ENCODE measurements at regions not wholly inside any gene's neighbourhood (a gene's known extent, or its start where the extent isn't known, plus 50 kb on each side); places are given as distances from the start of the nearest gene placed in this dataset.
"Not testable (repeated sequence)": the region's sequence is repeated elsewhere in the genome, so short reads cannot be mapped to it uniquely, and the experiment has no call there.

DNA sequence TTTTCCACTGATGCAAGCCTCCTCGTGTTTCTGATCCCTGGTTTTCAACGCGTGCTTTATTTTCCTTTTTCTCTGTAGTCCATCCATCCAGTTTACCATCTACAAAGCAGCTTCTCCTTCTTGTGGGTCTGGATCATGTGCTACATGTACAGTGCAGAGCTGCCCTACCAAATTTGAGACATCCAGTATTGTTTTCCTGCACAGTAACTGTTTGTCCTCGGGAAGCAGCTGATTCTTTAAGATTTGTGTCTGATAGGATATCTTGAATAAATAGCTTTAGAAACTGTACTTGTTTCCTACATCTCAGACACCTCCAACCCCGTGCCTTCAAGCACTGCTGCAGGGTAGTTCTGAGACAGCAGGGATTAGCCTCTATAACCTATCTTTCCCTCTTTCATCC is 368.1 kb upstream of the FAR2 start:
- no peak overlapping the region for H3K9ac ChIP-seq (ENCODE audit: low read length)
- H3K4me2 ChIP-seq (ENCODE audit: low read depth, low read length, poor library complexity, severe bottlenecking) = no peak overlapping the region
- H3K79me2 ChIP-seq (ENCODE audit: low read length) = no peaks in the 10 kb centered on the region
- H3K9me2 ChIP-seq (replicated peaks; ENCODE audit: insufficient read depth, low read length) = no peaks in the 10 kb centered on the region
- no peak overlapping the region for H2AFZ ChIP-seq (ENCODE audit: low read length)
- no peaks in the 10 kb centered on the region for H3K9me3 ChIP-seq (ENCODE audit: low read length)
- H3K4me3 ChIP-seq (ENCODE audit: low read length) = no peak overlapping the region
- no peaks in the 10 kb centered on the region for H3K4me1 ChIP-seq (ENCODE audit: low read length)
- no peaks in the 10 kb centered on the region for H3K36me3 ChIP-seq (ENCODE audit: insufficient read depth, low read length)
- no peak for DNase-seq
- no peak overlapping the region for H3K27ac ChIP-seq (ENCODE audit: low read length)
- H3K27me3 ChIP-seq (ENCODE audit: low read length) = no peaks in the 10 kb centered on the region
- no peaks in the 10 kb centered on the region for H4K20me1 ChIP-seq (ENCODE audit: insufficient read depth, low read depth, low read length)

GRCh38 chr12:28781671-28782652 is 367.1 kb upstream of the FAR2 start:
- no peak overlapping the region for H3K9ac ChIP-seq (ENCODE audit: low read length)
- no peaks in the 10 kb centered on the region for H3K4me1 ChIP-seq (ENCODE audit: low read length)
- H3K4me2 ChIP-seq (ENCODE audit: low read depth, low read length, poor library complexity, severe bottlenecking) = no peak overlapping the region
- no peak overlapping the region for H2AFZ ChIP-seq (ENCODE audit: low read length)
- H3K27me3 ChIP-seq (ENCODE audit: low read length) = no peaks in the 10 kb centered on the region
- no peaks in the 10 kb centered on the region for H3K79me2 ChIP-seq (ENCODE audit: low read length)
- H3K9me3 ChIP-seq (ENCODE audit: low read length) = no peaks in the 10 kb centered on the region
- DNase-seq = no peak
- H4K20me1 ChIP-seq (ENCODE audit: insufficient read depth, low read depth, low read length) = no peaks in the 10 kb centered on the region
- no peaks in the 10 kb centered on the region for H3K9me2 ChIP-seq (replicated peaks; ENCODE audit: insufficient read depth, low read length)
- no peaks in the 10 kb centered on the region for H3K36me3 ChIP-seq (ENCODE audit: insufficient read depth, low read length)
- H3K27ac ChIP-seq (ENCODE audit: low read length) = no peak overlapping the region
- no peak overlapping the region for H3K4me3 ChIP-seq (ENCODE audit: low read length)

DNA sequence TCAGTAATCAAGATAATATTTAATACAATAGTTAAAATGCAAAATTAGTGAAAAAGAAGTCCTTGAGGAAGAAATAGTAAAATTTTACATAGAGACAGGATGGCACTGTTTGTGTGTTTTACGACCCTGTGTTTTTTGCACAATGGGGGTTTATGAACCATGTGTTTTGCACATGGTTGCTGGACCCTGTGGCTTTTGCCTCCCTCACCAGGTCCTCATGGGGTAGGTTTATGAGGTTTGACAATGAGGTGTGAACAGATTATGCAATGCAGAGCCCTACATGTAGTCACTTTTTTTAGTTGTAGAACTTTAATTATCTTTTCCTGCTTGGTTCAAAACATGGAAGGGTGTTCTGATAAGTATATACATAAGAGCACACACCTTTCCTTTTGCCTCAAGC is 366.3 kb upstream of the FAR2 start:
- no peak for DNase-seq
- no peak overlapping the region for H3K27ac ChIP-seq (ENCODE audit: low read length)
- no peaks in the 10 kb centered on the region for H3K9me3 ChIP-seq (ENCODE audit: low read length)
- H3K27me3 ChIP-seq (ENCODE audit: low read length) = no peaks in the 10 kb centered on the region
- H2AFZ ChIP-seq (ENCODE audit: low read length) = no peak overlapping the region
- H3K4me1 ChIP-seq (ENCODE audit: low read length) = no peaks in the 10 kb centered on the region
- H3K36me3 ChIP-seq (ENCODE audit: insufficient read depth, low read length) = no peaks in the 10 kb centered on the region
- no peaks in the 10 kb centered on the region for H4K20me1 ChIP-seq (ENCODE audit: insufficient read depth, low read depth, low read length)
- no peak overlapping the region for H3K9ac ChIP-seq (ENCODE audit: low read length)
- H3K4me2 ChIP-seq (ENCODE audit: low read depth, low read length, poor library complexity, severe bottlenecking) = no peak overlapping the region
- H3K4me3 ChIP-seq (ENCODE audit: low read length) = no peak overlapping the region
- no peaks in the 10 kb centered on the region for H3K79me2 ChIP-seq (ENCODE audit: low read length)
- H3K9me2 ChIP-seq (replicated peaks; ENCODE audit: insufficient read depth, low read length) = no peaks in the 10 kb centered on the region

- no peak overlapping the region for H3K4me3 ChIP-seq (ENCODE audit: low read length)
- no peaks in the 10 kb centered on the region for H3K79me2 ChIP-seq (ENCODE audit: low read length)
- no peak overlapping the region for H3K9ac ChIP-seq (ENCODE audit: low read length)
- H3K4me1 ChIP-seq (ENCODE audit: low read length) = no peaks in the 10 kb centered on the region
- no peak overlapping the region for H3K4me2 ChIP-seq (ENCODE audit: low read depth, low read length, poor library complexity, severe bottlenecking)
- H2AFZ ChIP-seq (ENCODE audit: low read length) = no peak overlapping the region
- no peak overlapping the region for H3K27ac ChIP-seq (ENCODE audit: low read length)
- H3K9me2 ChIP-seq (replicated peaks; ENCODE audit: insufficient read depth, low read length) = no peaks in the 10 kb centered on the region
- no peak for DNase-seq
- H4K20me1 ChIP-seq (ENCODE audit: insufficient read depth, low read depth, low read length) = no peaks in the 10 kb centered on the region
- no peaks in the 10 kb centered on the region for H3K36me3 ChIP-seq (ENCODE audit: insufficient read depth, low read length)
- H3K9me3 ChIP-seq (ENCODE audit: low read length) = no peaks in the 10 kb centered on the region
- no peaks in the 10 kb centered on the region for H3K27me3 ChIP-seq (ENCODE audit: low read length)
Measured at GRCh38 chr12:28787151-28787550, 361.9 kb upstream of the FAR2 start.

DNA sequence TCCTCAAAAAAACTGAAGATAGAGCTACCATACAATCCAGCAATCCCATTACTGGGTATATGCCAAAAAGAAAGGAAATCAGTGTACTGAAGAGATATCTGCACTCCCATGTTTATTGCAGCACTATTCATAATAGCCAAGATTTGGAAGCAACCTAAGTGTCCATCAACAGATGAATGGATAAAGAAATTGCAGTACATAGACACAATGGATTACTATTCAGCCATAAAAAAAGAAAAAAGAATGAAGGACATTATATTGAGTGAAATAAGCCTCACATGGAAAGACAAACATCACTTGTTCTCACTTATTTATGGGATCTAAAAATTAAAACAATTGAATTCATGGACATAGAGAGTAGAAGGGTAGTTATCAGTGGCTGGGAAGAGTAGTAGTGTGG is 360.8 kb upstream of the FAR2 start:
- H3K9me2 ChIP-seq (replicated peaks; ENCODE audit: insufficient read depth, low read length); H3K9ac ChIP-seq (ENCODE audit: low read length); H3K4me1 ChIP-seq (ENCODE audit: low read length); H3K27ac ChIP-seq (ENCODE audit: low read length); H3K36me3 ChIP-seq (ENCODE audit: insufficient read depth, low read length); H3K4me3 ChIP-seq (ENCODE audit: low read length); H2AFZ ChIP-seq (ENCODE audit: low read length); H3K9me3 ChIP-seq (ENCODE audit: low read length); H3K4me2 ChIP-seq (ENCODE audit: low read depth, low read length, poor library complexity, severe bottlenecking); DNase-seq; H3K79me2 ChIP-seq (ENCODE audit: low read length); H3K27me3 ChIP-seq (ENCODE audit: low read length); H4K20me1 ChIP-seq (ENCODE audit: insufficient read depth, low read depth, low read length): not testable (repeated sequence)

DNA sequence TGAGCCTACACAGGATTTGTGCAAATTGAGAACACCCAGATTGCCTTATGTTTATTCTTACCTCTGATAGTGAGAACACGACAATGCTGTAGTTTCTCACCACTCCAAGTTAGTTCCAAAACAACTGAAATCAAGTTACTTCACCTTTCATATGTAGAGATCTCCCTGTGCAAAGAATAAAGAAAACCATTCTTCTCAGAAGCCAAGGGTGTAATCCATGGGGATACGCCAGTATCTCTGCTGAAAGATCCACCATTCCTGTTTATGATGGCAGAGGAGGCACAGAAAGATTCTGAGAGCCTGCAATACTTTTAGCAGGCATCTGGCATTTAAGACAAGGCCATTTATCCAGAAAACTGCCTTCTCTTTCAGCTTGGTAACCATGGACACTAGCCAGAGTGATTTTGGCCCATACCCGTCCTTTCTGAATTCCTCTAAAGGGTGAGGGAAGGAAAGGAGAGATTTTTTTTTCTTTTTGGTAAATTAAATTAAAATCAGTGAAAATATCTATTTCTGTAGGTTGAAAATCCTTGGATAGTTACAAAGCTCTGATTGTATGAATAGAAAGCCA is 355.4 kb upstream of the FAR2 start:
- Histone ChIP-seq H3K4me3 (ENCODE audit: low read length) (no peak overlapping the region), H3K4me2 (ENCODE audit: low read depth, low read length, poor library complexity, severe bottlenecking) (no peak overlapping the region), H3K9ac (ENCODE audit: low read length) (no peak overlapping the region), H2AFZ (ENCODE audit: low read length) (no peak overlapping the region), H3K79me2 (ENCODE audit: low read length) (no peaks in the 10 kb centered on the region), H3K9me3 (ENCODE audit: low read length) (no peaks in the 10 kb centered on the region), H3K27ac (ENCODE audit: low read length) (no peak overlapping the region), H3K27me3 (ENCODE audit: low read length) (no peaks in the 10 kb centered on the region), H3K36me3 (ENCODE audit: insufficient read depth, low read length) (no peaks in the 10 kb centered on the region), H3K9me2 (replicated peaks; ENCODE audit: insufficient read depth, low read length) (no peaks in the 10 kb centered on the region), H3K4me1 (ENCODE audit: low read length) (no peaks in the 10 kb centered on the region), H4K20me1 (ENCODE audit: insufficient read depth, low read depth, low read length) (no peaks in the 10 kb centered on the region)
- no peak for DNase-seq

DNA sequence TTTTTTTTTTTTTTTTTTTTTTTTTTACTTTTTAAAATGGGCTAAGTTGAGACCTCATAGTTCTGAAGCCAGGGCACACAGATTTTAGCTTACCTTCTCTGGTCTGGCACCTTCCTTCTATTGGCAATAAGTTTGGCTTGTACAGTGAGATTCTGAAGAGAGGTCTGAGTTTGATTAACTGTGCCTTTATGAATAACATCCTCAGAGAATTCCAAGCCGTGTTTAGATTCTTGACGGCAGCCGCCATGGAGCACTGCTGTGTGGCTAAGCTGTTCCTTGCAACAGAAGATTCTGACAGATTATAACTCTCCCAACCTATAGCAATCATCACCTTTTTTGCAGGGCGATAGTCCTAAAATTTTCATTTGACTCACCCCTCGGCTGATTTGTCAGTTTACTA is 354.9 kb upstream of the FAR2 start:
- H3K9ac ChIP-seq (ENCODE audit: low read length) = no peak overlapping the region
- H3K4me2 ChIP-seq (ENCODE audit: low read depth, low read length, poor library complexity, severe bottlenecking) = no peak overlapping the region
- no peaks in the 10 kb centered on the region for H3K27me3 ChIP-seq (ENCODE audit: low read length)
- no peaks in the 10 kb centered on the region for H3K36me3 ChIP-seq (ENCODE audit: insufficient read depth, low read length)
- no peaks in the 10 kb centered on the region for H4K20me1 ChIP-seq (ENCODE audit: insufficient read depth, low read depth, low read length)
- no peaks in the 10 kb centered on the region for H3K4me1 ChIP-seq (ENCODE audit: low read length)
- H3K9me3 ChIP-seq (ENCODE audit: low read length) = no peaks in the 10 kb centered on the region
- no peaks in the 10 kb centered on the region for H3K9me2 ChIP-seq (replicated peaks; ENCODE audit: insufficient read depth, low read length)
- DNase-seq = no peak
- H2AFZ ChIP-seq (ENCODE audit: low read length) = no peak overlapping the region
- no peak overlapping the region for H3K27ac ChIP-seq (ENCODE audit: low read length)
- H3K79me2 ChIP-seq (ENCODE audit: low read length) = no peaks in the 10 kb centered on the region
- no peak overlapping the region for H3K4me3 ChIP-seq (ENCODE audit: low read length)

GRCh38 chr12:28794786-28795185 is 354.3 kb upstream of the FAR2 start:
- H3K4me2 ChIP-seq (ENCODE audit: low read depth, low read length, poor library complexity, severe bottlenecking) = no peak overlapping the region
- H3K9me2 ChIP-seq (replicated peaks; ENCODE audit: insufficient read depth, low read length) = no peaks in the 10 kb centered on the region
- H3K27ac ChIP-seq (ENCODE audit: low read length) = no peak overlapping the region
- no peaks in the 10 kb centered on the region for H3K27me3 ChIP-seq (ENCODE audit: low read length)
- H2AFZ ChIP-seq (ENCODE audit: low read length) = no peak overlapping the region
- no peak overlapping the region for H3K4me3 ChIP-seq (ENCODE audit: low read length)
- H3K9ac ChIP-seq (ENCODE audit: low read length) = no peak overlapping the region
- H3K4me1 ChIP-seq (ENCODE audit: low read length) = no peaks in the 10 kb centered on the region
- no peaks in the 10 kb centered on the region for H3K79me2 ChIP-seq (ENCODE audit: low read length)
- H3K36me3 ChIP-seq (ENCODE audit: insufficient read depth, low read length) = no peaks in the 10 kb centered on the region
- no peaks in the 10 kb centered on the region for H4K20me1 ChIP-seq (ENCODE audit: insufficient read depth, low read depth, low read length)
- no peak for DNase-seq
- no peaks in the 10 kb centered on the region for H3K9me3 ChIP-seq (ENCODE audit: low read length)

Data from Karpas-422 (cell line).